8988T (cell line): ENCODE measurements at regions not wholly inside any gene's neighbourhood (a gene's known extent, or its start where the extent isn't known, plus 50 kb on each side); places are given as distances from the start of the nearest gene placed in this dataset.
"Not testable (repeated sequence)": the region's sequence is repeated elsewhere in the genome, so short reads cannot be mapped to it uniquely, and the experiment has no call there.

Experiments used
- DNase-seq: peaks from one replicate; pipeline ENCODE4 v3.0.0; 2011

- DNase-seq, result no peak
Measured at GRCh38 chrX:40893251-40893910, 158.0 kb upstream of the MED14 start.

GRCh38 chrX:40895246-40895645 is 159.9 kb upstream of the MED14 start:
- DNase-seq, result no peak

GRCh38 chrX:40897718-40898270 is 162.5 kb upstream of the MED14 start:
- no peak for DNase-seq

GRCh38 chrX:40904739-40905138 is 169.4 kb upstream of the MED14 start:
- not testable (repeated sequence) for DNase-seq

DNA sequence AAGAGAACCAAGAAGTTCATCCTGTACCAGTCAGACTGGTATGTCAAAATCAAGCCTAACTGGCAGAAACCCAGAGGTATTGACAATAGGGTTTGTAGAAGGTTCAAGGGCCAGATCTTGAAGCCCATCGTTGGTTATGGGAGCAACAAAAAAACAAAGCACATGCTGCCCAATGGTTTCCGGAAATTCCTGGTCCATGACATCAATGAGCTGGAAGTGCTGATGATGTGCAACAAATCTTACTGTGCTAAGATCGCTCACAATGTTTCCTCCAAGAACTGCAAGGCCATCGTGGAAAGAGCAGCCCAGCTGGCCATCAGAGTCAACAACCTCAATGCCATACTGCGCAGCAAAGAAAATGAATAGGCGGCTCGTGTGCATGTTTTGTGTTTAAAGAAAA is 172.7 kb upstream of the MED14 start:
- DNase-seq, result no peak

GRCh38 chrX:40908857-40909475 is 173.6 kb upstream of the MED14 start:
- DNase-seq, result no peak

- no peak for DNase-seq
Measured at GRCh38 chrX:40912166-40912565, 173.1 kb upstream of the USP9X start.

- no peak for DNase-seq
Measured at GRCh38 chrX:40912576-40912975, 172.7 kb upstream of the USP9X start.

DNA sequence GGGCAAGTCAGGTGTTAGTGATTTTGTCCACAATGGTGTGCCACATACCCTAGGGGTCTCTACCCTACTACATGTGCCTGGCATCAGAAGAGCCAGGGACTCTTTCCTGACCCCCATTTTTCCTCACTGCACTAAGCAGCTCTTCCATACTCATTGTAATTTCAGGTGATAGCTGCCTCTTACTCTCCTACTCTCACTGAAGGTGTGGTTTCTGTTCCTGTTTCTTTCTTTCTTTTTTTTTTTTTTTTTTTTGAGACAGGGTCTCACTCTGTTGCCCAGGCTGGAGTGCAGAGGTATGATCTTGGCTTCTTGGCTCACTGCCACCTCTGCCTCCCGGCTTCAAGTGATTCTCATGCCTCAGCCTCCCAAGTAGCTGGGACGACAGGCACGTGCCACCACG is 164.9 kb upstream of the USP9X start:
- no peak for DNase-seq

GRCh38 chrX:40922307-40922706 is 162.9 kb upstream of the USP9X start:
- DNase-seq, result no peak

DNA sequence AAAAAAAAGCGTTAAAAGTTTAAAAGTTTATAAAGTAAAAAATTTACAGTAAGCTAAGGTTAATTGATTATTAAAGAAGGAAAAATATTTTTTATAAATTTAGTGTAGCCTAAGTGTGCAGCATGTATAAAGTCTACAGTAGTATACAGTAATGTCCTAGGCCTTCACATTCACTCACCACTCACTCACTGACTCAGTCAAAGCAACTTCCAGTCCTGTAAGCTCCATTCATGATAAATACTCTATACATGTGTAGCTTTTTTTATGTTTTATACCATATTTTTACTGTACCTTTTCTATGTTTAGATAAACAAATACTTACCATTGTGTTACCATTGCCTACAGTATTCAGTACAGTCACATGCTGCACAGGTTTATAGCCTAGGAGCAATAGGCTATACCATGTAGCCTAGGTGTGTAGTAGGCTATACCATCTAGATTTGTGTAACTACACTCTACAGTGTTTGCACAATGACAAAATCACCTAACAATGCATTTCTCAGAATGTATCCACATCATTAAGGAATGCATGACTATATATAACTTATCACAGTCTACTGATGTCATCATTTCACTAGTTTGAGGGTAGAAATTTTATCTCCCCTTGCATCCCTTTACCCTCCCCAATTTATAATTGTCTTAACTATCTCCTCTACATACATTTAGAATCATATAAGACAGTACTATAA is 158.4 kb upstream of the USP9X start:
- DNase-seq, result not testable (repeated sequence)

GRCh38 chrX:40928076-40928475 is 157.2 kb upstream of the USP9X start:
- DNase-seq, result no peak

DNA sequence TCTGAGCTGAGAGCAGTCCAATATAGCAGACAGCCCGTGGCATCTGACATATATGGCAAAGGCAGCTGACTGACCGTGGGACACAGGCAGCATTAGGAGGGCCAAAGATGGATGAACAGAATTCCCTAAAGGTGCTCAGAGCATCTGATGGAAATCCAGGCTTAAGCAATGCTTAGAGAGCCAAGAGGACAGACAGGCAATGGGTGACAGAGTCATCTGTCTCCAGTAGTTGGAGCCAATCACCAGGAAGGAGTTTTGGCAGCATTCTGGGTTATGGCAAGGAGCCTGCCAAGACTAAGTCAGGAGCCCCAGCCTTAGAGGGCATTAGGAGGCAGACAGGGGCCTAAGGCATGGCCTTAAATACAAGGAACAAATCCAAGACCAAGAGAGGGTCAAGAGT is 153.3 kb upstream of the USP9X start:
- no peak for DNase-seq

DNA sequence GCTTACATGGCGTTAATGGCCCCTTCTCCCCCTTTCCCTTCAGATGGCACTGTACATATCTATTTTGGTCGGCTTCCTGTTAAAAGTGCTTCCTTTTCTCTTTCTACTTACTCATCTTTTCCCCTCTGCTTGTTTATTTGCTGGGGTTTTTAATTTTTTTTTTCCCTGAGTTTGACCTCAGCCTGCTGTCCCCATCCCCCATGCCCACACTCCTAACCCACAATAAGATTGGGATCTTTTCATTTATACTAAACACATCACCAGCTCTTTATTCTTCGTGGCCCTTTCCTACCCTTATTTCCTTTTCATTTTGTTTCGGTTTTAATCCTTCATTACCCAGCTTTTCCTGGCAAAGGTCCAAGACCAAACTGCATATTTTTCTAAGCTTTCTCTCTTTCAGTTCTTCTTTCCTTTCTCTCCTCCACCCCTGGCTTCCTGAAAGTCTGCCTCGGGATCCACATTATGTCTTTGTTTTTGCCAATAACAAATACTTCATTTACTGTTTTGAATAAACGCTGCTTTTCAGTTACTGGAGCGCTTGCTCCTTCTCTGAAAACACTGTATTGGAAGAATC is 152.0 kb upstream of the USP9X start:
- no peak for DNase-seq

DNA sequence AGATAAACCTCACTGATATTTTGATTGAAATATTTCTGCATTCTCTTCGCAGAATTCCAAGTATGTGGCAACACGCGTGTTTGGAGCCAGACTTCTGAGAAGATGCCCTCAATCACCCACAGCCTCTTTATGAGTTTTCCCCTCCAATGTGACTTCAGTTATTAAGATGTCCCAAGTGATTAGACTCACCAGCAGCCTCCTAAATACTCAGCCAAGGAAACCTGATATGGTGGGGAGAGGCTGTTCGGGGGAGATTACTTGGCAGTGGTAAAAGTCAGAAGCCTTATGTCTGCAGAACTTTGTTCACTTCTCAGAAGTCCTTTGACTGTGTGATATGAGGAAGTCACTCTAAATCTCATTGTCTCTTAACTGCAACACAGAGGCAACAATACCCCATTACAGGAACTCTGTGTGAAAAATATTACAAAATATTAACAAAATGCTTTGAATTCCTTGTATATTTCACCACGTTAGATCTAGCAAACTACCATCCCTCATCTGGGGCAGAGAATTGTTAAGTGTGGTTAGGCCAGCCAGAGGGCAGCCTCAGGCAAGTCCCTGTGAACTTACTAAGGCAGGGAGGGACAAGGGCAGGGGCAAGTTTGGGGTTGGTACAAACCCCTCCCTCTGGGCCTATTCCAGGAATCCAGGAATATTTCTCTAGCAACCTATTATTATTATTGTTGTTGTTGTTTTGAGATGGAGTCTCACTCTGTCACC is 151.4 kb upstream of the USP9X start:
- no peak for DNase-seq

- no peak for DNase-seq
Measured at GRCh38 chrX:40936827-40937226, 148.4 kb upstream of the USP9X start.

DNA sequence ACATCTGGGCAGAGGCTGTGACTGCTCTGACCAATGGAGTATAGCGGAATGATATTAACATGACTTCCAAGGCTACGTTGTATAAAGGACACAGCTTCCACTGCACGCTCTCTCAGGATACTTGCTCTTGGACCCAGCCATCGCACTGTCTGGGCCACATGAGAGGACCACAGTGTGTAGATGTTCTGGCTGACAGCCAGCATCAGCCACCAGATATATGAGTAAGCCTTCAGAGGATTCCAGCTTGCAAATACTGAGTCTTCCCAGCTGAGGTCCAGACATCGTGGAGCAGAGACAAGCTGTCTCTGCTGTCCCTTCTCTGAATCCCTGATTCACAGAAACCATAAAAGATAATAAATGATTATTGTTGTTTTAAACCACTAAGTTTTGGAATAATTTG is 146.8 kb upstream of the USP9X start:
- DNase-seq, result no peak

DNA sequence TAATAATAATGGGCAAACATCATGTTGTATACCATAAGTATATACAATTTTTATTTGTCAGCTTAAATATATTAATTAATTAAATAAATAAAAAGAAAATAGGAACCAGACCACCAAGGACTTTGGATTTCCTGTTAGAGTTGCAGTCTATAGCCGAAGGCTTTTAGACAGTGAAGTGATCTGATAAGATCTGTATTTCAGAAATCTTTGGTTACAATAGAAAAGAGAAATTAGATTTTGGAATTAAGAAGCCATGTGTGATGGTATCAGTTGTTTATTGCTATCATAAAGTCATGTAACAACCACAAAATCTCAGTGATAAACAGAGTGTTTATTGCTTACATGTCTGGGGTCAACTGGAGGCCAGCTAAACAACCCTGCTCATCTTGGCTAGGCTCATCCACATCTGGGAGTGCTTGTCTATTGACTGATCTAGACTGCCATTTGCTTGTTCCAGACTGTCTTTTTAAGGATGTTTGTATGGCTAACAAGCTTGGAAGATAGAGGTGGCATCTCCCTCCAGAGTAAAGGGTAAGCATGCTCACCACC is 142.1 kb upstream of the USP9X start:
- DNase-seq, result no peak

DNA sequence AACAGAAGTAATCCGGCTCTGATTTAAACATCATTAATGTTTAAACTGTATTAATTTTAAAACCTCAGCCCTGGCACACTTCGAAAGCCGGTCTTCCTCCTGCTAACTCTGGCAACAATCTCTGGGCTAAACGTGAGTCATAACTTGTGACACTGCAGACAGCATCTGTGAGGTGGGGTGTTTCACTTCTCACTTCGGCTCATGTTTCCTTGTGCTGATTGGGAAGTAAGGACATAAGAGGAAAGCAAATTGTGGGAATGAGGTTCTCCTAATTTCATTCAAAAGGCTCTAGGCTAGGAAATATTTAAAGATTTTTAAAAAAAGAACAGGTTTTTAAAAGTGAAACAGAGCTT is 139.9 kb upstream of the USP9X start:
- peak; percentile 37 for DNase-seq

DNA sequence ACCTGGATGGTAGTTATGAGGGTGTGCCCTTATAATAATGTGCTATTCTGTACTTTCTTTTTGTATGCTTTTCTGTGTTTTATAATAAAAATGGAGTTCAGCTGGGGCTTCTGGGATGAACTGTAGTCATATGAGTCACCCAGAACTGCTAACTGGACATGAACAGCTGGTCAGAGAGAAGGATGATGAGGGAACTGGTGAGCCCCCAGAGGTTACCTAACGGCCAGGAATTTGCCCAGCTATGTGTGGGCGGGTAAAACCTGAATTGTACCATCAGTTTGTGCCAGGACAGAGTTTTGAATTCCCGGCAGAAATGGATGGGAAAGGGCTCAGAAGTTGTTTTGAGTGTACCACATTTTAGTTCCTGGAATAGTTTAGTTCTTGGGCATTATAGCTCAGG is 138.0 kb upstream of the USP9X start:
- DNase-seq, result no peak

- DNase-seq, result no peak
Measured at GRCh38 chrX:40949071-40949470, 136.2 kb upstream of the USP9X start.

DNA sequence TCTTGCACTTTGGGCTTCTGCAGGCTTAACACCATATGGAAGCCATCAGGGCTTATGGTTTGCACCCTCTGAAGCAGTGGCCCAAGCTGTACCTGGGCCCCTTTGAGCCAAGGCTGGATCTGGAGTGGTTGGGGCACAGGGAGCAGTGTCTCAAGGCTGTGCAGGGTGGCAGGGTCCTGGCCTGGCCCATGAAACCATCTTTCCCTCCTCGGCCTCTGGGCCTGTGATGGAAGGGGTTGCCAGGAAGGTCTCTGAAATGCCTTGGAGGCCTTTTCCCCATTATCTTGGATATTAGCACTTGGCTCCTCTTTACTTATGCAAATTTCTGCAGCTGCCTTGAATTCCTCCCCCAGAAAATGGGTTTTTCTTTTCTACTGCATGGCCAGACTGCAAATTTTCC is 134.7 kb upstream of the USP9X start:
- DNase-seq, result no peak

DNA sequence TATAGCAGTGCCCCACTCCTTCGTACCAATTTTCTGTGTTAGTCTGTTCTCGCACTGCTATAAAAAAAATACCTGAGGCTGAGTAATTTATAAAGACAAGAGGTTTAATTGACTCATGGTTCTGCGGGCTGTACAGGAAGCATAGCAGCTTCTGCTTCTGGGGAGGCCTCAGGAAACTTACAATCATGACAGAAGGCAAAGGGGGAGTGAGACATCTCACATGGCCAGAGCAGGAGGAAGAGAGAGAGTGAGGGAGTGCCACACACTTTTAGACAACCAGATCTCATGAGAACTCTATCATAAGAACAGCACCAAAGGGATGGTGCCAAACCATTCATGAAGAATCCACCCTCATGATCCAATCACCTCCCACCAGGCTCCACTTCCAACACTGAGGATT is 133.8 kb upstream of the USP9X start:
- not testable (repeated sequence) for DNase-seq
